GM21423 (cell line): ENCODE measurements at regions not wholly inside any gene's neighbourhood (a gene's known extent, or its start where the extent isn't known, plus 50 kb on each side); places are given as distances from the start of the nearest gene placed in this dataset.

Experiments
- ATAC-seq: cut with Tn5 transposase; IDR thresholded peaks from one replicate; pipeline ENCODE4 v1.9.1; 2021; ENCODE audit warnings: mild to moderate bottlenecking, moderate library complexity; ENCODE audit not compliant: unreplicated experiment

- no peak for ATAC-seq
Measured at GRCh38 chr2:147232225-147232669, 612.6 kb upstream of the ACVR2A start.

- ATAC-seq: no peak
Measured at GRCh38 chr2:147231607-147232006, 613.2 kb upstream of the ACVR2A start.

- ATAC-seq: no peak
Measured at GRCh38 chr2:147231081-147231480, 613.7 kb upstream of the ACVR2A start.

- no peak for ATAC-seq
Measured at GRCh38 chr2:147227313-147227712, 617.5 kb upstream of the ACVR2A start.

- no peak for ATAC-seq
Measured at GRCh38 chr2:147224070-147224469, 620.8 kb upstream of the ACVR2A start.

- no peak for ATAC-seq
Measured at GRCh38 chr2:147223553-147224060, 621.2 kb upstream of the ACVR2A start.

GRCh38 chr2:147223119-147223518, 621.7 kb upstream of the ACVR2A start:
- no peak for ATAC-seq

GRCh38 chr2:147222506-147222905, 622.3 kb upstream of the ACVR2A start:
- no peak for ATAC-seq

- no peak for ATAC-seq
Measured at GRCh38 chr2:147214914-147215313, 629.9 kb upstream of the ACVR2A start.

- no peak for ATAC-seq
Measured at GRCh38 chr2:147211484-147211883, 633.3 kb upstream of the ACVR2A start.

GRCh38 chr2:147204102-147204501, 640.7 kb upstream of the ACVR2A start:
- no peak for ATAC-seq

- ATAC-seq: no peak
Measured at GRCh38 chr2:147198651-147199171, 646.1 kb upstream of the ACVR2A start.

GRCh38 chr2:147197754-147198483, 646.9 kb upstream of the ACVR2A start:
- ATAC-seq: no peak

GRCh38 chr2:147182260-147182659, 662.6 kb upstream of the ACVR2A start:
- peak; percentile 66 for ATAC-seq

GRCh38 chr2:147181351-147182029, 663.3 kb upstream of the ACVR2A start:
- peak; percentile 52 for ATAC-seq

- no peak for ATAC-seq
Measured at GRCh38 chr2:147177071-147177857, 667.6 kb upstream of the ACVR2A start.

GRCh38 chr2:147174824-147175254, 670.0 kb upstream of the ACVR2A start:
- ATAC-seq: no peak

- ATAC-seq: no peak
Measured at GRCh38 chr2:147173798-147174197, 671.0 kb upstream of the ACVR2A start.

- no peak for ATAC-seq
Measured at GRCh38 chr2:147173189-147173581, 671.6 kb upstream of the ACVR2A start.

- ATAC-seq: no peak
Measured at GRCh38 chr2:147172493-147173188, 672.2 kb upstream of the ACVR2A start.

GRCh38 chr2:147171941-147172340, 672.9 kb upstream of the ACVR2A start:
- ATAC-seq: no peak
